PFSK-1 (cell line): ENCODE measurements at regions not wholly inside any gene's neighbourhood (a gene's known extent, or its start where the extent isn't known, plus 50 kb on each side); places are given as distances from the start of the nearest gene placed in this dataset.

Experiments
- FOXP2 ChIP-seq: optimal IDR thresholded peaks from 2 replicates; pipeline ENCODE3; 2011; ENCODE audit warnings: borderline replicate concordance, control low read depth, inconsistent platforms; ENCODE audit not compliant: insufficient read depth; ENCODE audit errors: extremely low read length, extremely low read depth
- POLR2AphosphoS5 ChIP-seq: IDR thresholded peaks from 2 replicates; pipeline ENCODE4 v1.6.1; 2012; ENCODE audit warnings: low read depth, mild to moderate bottlenecking, control low read depth, low read length, moderate library complexity
- REST ChIP-seq, 2 experiments: IDR thresholded peaks; 2 replicates each; pipeline versions ENCODE4 v1.6.1 to v1.8.0; 2011 to 2012; ENCODE audit warnings: low read depth in 2 of 2, low read length in 2 of 2, control low read depth in 1 of 2, inconsistent platforms in 1 of 2, mild to moderate bottlenecking in 1 of 2, moderate library complexity in 1 of 2; ENCODE audit not compliant: insufficient read depth in 1 of 2
- SIN3A ChIP-seq: IDR thresholded peaks from 2 replicates; pipeline ENCODE4 v1.6.1; 2012; ENCODE audit warnings: mild to moderate bottlenecking, low read length, moderate library complexity, borderline replicate concordance; ENCODE audit not compliant: insufficient read depth
- TAF1 ChIP-seq: IDR thresholded peaks from 2 replicates; pipeline ENCODE4 v1.6.1; 2012; ENCODE audit warnings: low read length, control low read depth, borderline replicate concordance; ENCODE audit not compliant: insufficient read depth

DNA sequence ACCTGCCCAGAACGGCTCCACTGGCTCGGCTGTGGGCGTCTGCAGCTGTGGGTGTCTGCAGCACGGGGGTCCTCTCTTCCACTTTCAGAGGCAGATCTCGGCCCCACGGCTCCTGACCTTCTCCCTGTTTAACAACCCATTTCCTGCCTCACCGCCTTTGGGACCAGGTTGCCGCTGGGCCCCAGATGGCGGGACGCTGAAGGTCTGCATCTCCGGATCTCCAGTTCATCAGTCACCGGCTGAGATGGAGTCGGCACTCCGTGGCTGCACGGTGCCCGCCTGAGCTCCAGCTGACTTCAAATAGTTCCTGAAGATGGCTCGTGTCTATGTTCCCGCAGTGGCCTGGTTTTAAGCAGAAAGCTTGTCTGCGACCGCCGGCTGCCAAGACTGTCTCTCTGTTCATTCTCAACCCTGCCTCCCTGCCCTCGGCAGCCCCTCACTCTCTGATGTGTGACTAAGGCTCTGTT, 475.9 kb downstream of the BRD1 start:
- no peak for TF ChIP-seq FOXP2

- TF ChIP-seq SIN3A = no peak
- TF ChIP-seq REST (IDR thresholded peaks at IDR 0.05; ENCODE audit: insufficient read depth in 1 of 2, low read depth in 2 of 2, low read length in 2 of 2) = no peak
- TF ChIP-seq POLR2AphosphoS5 = no peak
- no peak for TF ChIP-seq TAF1
- TF ChIP-seq FOXP2 = no peak
Measured at GRCh38 chr22:49350441-49351121, 477.1 kb downstream of the BRD1 start.

DNA sequence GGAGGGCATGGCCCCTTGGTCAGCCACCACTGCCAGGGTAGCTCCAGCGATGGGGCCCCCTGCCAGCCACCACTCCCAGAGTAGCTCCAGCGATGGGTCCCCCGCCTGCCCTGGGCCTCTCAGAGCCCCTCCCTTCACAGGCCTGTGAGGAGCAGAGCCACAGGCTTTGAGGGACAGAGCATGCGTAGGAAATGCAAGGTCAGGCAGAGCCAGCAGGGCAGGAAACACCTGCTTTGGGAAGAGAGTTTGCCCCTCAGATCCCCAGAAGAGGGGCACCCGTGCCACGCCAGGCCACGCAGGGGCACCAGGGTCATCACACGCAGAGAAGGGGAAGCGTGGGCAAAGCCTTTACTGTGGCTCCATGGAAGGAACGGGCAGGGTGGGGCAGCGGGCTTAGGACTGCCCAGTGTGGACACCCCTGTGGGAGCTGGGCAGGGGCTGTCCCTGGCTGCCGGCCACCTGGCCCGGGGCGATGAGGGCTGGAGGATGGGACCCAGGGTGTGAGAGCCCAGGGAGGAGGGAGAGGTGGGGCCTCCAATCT, 477.8 kb downstream of the BRD1 start:
- TF ChIP-seq FOXP2 (no peak), REST (IDR thresholded peaks at IDR 0.05; ENCODE audit: insufficient read depth in 1 of 2, low read depth in 2 of 2, low read length in 2 of 2) (no peak), SIN3A (no peak), POLR2AphosphoS5 (no peak), TAF1 (no peak)

- no peak for TF ChIP-seq REST (IDR thresholded peaks at IDR 0.05; ENCODE audit: insufficient read depth in 1 of 2, low read depth in 2 of 2, low read length in 2 of 2)
- no peak for TF ChIP-seq POLR2AphosphoS5
- TF ChIP-seq FOXP2 = no peak
- TF ChIP-seq TAF1 = no peak
- no peak for TF ChIP-seq SIN3A
Measured at GRCh38 chr22:49349181-49349835, 478.4 kb downstream of the BRD1 start.

DNA sequence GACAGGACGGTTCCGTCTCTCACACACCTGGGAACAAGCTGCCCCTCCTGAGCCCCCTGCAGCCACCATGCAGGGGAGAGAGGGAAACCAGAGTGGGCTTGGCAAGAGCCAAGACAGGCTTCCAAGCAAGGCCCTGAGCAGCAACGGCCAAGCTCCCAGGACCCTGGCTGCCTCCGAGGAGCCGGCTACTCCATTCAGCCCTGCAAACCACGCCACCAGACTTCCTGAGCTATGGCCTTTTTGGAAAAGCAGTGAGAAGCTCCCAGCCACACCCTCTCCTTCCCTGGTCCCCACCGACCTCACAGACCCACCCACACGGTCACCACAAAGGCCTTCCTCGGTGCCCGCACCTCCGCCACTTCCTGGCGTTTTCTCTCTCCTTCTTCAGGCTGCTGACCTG, 479.0 kb downstream of the BRD1 start:
- no peak for TF ChIP-seq FOXP2

DNA sequence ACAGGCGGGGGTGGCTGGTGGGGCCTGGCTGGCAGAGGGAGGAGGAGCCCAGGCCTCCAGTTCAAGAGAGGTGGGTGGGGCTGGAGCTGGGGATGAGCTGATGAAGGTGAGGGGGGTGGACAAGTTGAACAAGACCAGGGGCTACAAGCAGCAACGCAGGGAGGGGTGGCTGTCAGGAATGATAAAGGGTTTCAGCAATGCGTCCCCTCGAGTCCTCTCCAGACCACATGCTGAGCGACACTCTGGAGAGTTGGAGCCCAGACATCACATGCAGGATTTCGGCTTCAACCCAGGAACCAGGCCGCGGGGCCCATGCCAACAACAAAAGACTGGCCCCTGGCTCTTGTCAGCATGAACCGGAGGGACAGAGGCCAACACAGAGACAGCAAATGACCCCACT, 480.3 kb downstream of the BRD1 start:
- TF ChIP-seq TAF1 = no peak
- TF ChIP-seq POLR2AphosphoS5 = no peak
- no peak for TF ChIP-seq REST (IDR thresholded peaks at IDR 0.05; ENCODE audit: insufficient read depth in 1 of 2, low read depth in 2 of 2, low read length in 2 of 2)
- TF ChIP-seq FOXP2 = no peak
